D721Med (cell line): ENCODE measurements at regions not wholly inside any gene's neighbourhood (a gene's known extent, or its start where the extent isn't known, plus 50 kb on each side); places are given as distances from the start of the nearest gene placed in this dataset.

Experiments
- DNase-seq: peaks from one replicate; pipeline ENCODE4 v3.0.0; 2011; ENCODE audit warnings: low spot score; ENCODE audit not compliant: insufficient read length
- FAIRE-seq: peaks from 2 replicates; lab custom pipeline; 2011; peaks lifted over from hg19 to GRCh38; lab: Jason Lieb, UNC
- CTCF ChIP-seq: IDR thresholded peaks from 2 replicates; pipeline ENCODE4 v1.5.1; 2012; ENCODE audit warnings: mild to moderate bottlenecking, control low read depth; ENCODE audit not compliant: insufficient read depth; ENCODE audit errors: missing control alignments

GRCh38 chr10:1802413-1802812 lies 65.1 kb upstream of the ADARB2 start:
- FAIRE-seq: no peak
- TF ChIP-seq CTCF: no peak
- no peak for DNase-seq

- TF ChIP-seq CTCF: no peak
- DNase-seq: peak; percentile 29
- peak; percentile 64 for FAIRE-seq
These were observed 51.1 kb upstream of the ADARB2 start for GRCh38 chr10:1788401-1788800.
